ENCODE measurements at regions not wholly inside any gene's neighbourhood (a gene's known extent, or its start where the extent isn't known, plus 50 kb on each side); places are given as distances from the start of the nearest gene placed in this dataset.
"Not testable (repeated sequence)": the region's sequence is repeated elsewhere in the genome, so short reads cannot be mapped to it uniquely, and the experiment has no call there.

GRCh38 chr11:96751807-96752206 is 362.0 kb downstream of the JRKL start:
- H3K4me1 ChIP-seq (ENCODE audit: control insufficient read depth, insufficient read depth, low read length); H3K27me3 ChIP-seq (ENCODE audit: control insufficient read depth, insufficient read depth); H3K9me3 ChIP-seq (ENCODE audit: control insufficient read depth, low read length); H3K27ac ChIP-seq (ENCODE audit: low read length); ATAC-seq; intact Hi-C loops (cut with DNase I); DNase-seq; H3K4me3 ChIP-seq (ENCODE audit: low read length): not testable (repeated sequence)
- 95% methylated on average over 2 of the region's 2 CpGs for WGBS

- no peak overlapping the region for H3K27ac ChIP-seq (ENCODE audit: low read length)
- no peak overlapping the region for H3K4me3 ChIP-seq (ENCODE audit: low read length)
- intact Hi-C loops (cut with DNase I), result no loop called here
Observed at GRCh38 chr11:96752221-96752620, 362.4 kb downstream of the JRKL start.

GRCh38 chr11:96753997-96754396 is 364.2 kb downstream of the JRKL start:
- H3K4me3 ChIP-seq (ENCODE audit: low read length), result no peak overlapping the region
- no peak overlapping the region for H3K27ac ChIP-seq (ENCODE audit: low read length)
- H3K4me1 ChIP-seq (ENCODE audit: control insufficient read depth, insufficient read depth, low read length), result no peaks in the 10 kb centered on the region
- H3K27me3 ChIP-seq (ENCODE audit: control insufficient read depth, insufficient read depth), result no peaks in the 10 kb centered on the region
- ATAC-seq (no peak), DNase-seq (no peak)
- WGBS, result 58% methylated on average over 2 of the region's 2 CpGs
- no peaks in the 10 kb centered on the region for H3K9me3 ChIP-seq (ENCODE audit: control insufficient read depth, low read length)
- intact Hi-C loops (cut with DNase I), result no loop called here

More at GRCh38 chr11:96752221-96752620, 362.4 kb downstream of the JRKL start:
- no peaks in the 10 kb centered on the region for H3K9me3 ChIP-seq (ENCODE audit: control insufficient read depth, low read length)
- 62% methylated on average over 2 of the region's 2 CpGs for WGBS
- no peaks in the 10 kb centered on the region for H3K4me1 ChIP-seq (ENCODE audit: control insufficient read depth, insufficient read depth, low read length)
- DNase-seq (no peak), ATAC-seq (no peak)
- H3K27me3 ChIP-seq (ENCODE audit: control insufficient read depth, insufficient read depth), result no peaks in the 10 kb centered on the region

GRCh38 chr11:96755209-96755608 is 365.4 kb downstream of the JRKL start:
- no peak overlapping the region for H3K27ac ChIP-seq (ENCODE audit: low read length)
- no peak overlapping the region for H3K4me3 ChIP-seq (ENCODE audit: low read length)
- ATAC-seq (no peak), DNase-seq (no peak)
- no peaks in the 10 kb centered on the region for H3K9me3 ChIP-seq (ENCODE audit: control insufficient read depth, low read length)
- H3K27me3 ChIP-seq (ENCODE audit: control insufficient read depth, insufficient read depth), result no peaks in the 10 kb centered on the region
- WGBS, result 81% methylated on average over 2 of the region's 2 CpGs
- intact Hi-C loops (cut with DNase I), result no loop called here
- H3K4me1 ChIP-seq (ENCODE audit: control insufficient read depth, insufficient read depth, low read length), result no peaks in the 10 kb centered on the region

- WGBS, result 91% methylated on average over 8 of the region's 8 CpGs
- no peak overlapping the region for H3K27ac ChIP-seq (ENCODE audit: low read length)
Observed at GRCh38 chr11:96755752-96756151, 365.9 kb downstream of the JRKL start.

GRCh38 chr11:96758957-96759356 is 369.1 kb downstream of the JRKL start:
- Histone ChIP-seq H3K27me3 (ENCODE audit: control insufficient read depth, insufficient read depth) (no peaks in the 10 kb centered on the region), H3K9me3 (ENCODE audit: control insufficient read depth, low read length) (no peaks in the 10 kb centered on the region), H3K4me1 (ENCODE audit: control insufficient read depth, insufficient read depth, low read length) (no peaks in the 10 kb centered on the region), H3K4me3 (ENCODE audit: low read length) (no peak overlapping the region), H3K27ac (ENCODE audit: low read length) (no peak overlapping the region)
- WGBS, result 39% methylated on average over 1 of the region's 1 CpG
- intact Hi-C loops (cut with DNase I), result no loop called here
- ATAC-seq (no peak), DNase-seq (no peak)

More at GRCh38 chr11:96755752-96756151, 365.9 kb downstream of the JRKL start:
- Histone ChIP-seq H3K27me3 (ENCODE audit: control insufficient read depth, insufficient read depth) (no peaks in the 10 kb centered on the region), H3K9me3 (ENCODE audit: control insufficient read depth, low read length) (no peaks in the 10 kb centered on the region), H3K4me1 (ENCODE audit: control insufficient read depth, insufficient read depth, low read length) (no peaks in the 10 kb centered on the region), H3K4me3 (ENCODE audit: low read length) (no peak overlapping the region)
- intact Hi-C loops (cut with DNase I), result no loop called here
- DNase-seq (no peak), ATAC-seq (no peak)

- H3K9me3 ChIP-seq (ENCODE audit: control insufficient read depth, low read length), result no peaks in the 10 kb centered on the region
- no peak overlapping the region for H3K4me3 ChIP-seq (ENCODE audit: low read length)
- no peak for ATAC-seq
- whole genome bisulfite sequencing, result 90% methylated on average over 2 of the region's 2 CpGs
- no peak overlapping the region for H3K27ac ChIP-seq (ENCODE audit: low read length)
- intact Hi-C loops (cut with DNase I), result no loop called here
- no peaks in the 10 kb centered on the region for H3K27me3 ChIP-seq (ENCODE audit: control insufficient read depth, insufficient read depth)
- no peak for DNase-seq
- no peaks in the 10 kb centered on the region for H3K4me1 ChIP-seq (ENCODE audit: control insufficient read depth, insufficient read depth, low read length)
Observed at GRCh38 chr11:96760306-96760705, 370.5 kb downstream of the JRKL start.

GRCh38 chr11:96760815-96761214 is 371.0 kb downstream of the JRKL start:
- intact Hi-C loops (cut with DNase I), result no loop called here
- Histone ChIP-seq H3K27me3 (ENCODE audit: control insufficient read depth, insufficient read depth) (no peaks in the 10 kb centered on the region), H3K4me3 (ENCODE audit: low read length) (no peak overlapping the region), H3K27ac (ENCODE audit: low read length) (no peak overlapping the region), H3K4me1 (ENCODE audit: control insufficient read depth, insufficient read depth, low read length) (no peaks in the 10 kb centered on the region), H3K9me3 (ENCODE audit: control insufficient read depth, low read length) (no peaks in the 10 kb centered on the region)
- DNase-seq (no peak), ATAC-seq (no peak)

GRCh38 chr11:96761451-96761850 is 371.6 kb downstream of the JRKL start:
- no peaks in the 10 kb centered on the region for H3K4me1 ChIP-seq (ENCODE audit: control insufficient read depth, insufficient read depth, low read length)
- ATAC-seq (no peak), DNase-seq (no peak)
- no peaks in the 10 kb centered on the region for H3K27me3 ChIP-seq (ENCODE audit: control insufficient read depth, insufficient read depth)
- H3K4me3 ChIP-seq (ENCODE audit: low read length), result no peak overlapping the region
- H3K9me3 ChIP-seq (ENCODE audit: control insufficient read depth, low read length), result no peaks in the 10 kb centered on the region
- WGBS, result 85% methylated on average over 1 of the region's 1 CpG
- H3K27ac ChIP-seq (ENCODE audit: low read length), result no peak overlapping the region
- intact Hi-C loops (cut with DNase I), result no loop called here

- Histone ChIP-seq H3K4me1 (ENCODE audit: control insufficient read depth, insufficient read depth, low read length) (no peaks in the 10 kb centered on the region), H3K27me3 (ENCODE audit: control insufficient read depth, insufficient read depth) (no peaks in the 10 kb centered on the region), H3K27ac (ENCODE audit: low read length) (no peak overlapping the region), H3K4me3 (ENCODE audit: low read length) (no peak overlapping the region), H3K9me3 (ENCODE audit: control insufficient read depth, low read length) (no peaks in the 10 kb centered on the region)
- intact Hi-C loops (cut with DNase I), result no loop called here
- ATAC-seq, result no peak
- 78% methylated on average over 3 of the region's 3 CpGs for WGBS
- DNase-seq, result no peak
Observed at GRCh38 chr11:96763244-96763643, 373.4 kb downstream of the JRKL start.

GRCh38 chr11:96778272-96778671 is 388.5 kb downstream of the JRKL start:
- H3K4me3 ChIP-seq (ENCODE audit: low read length), result no peak overlapping the region
- no peaks in the 10 kb centered on the region for H3K9me3 ChIP-seq (ENCODE audit: control insufficient read depth, low read length)
- no peak overlapping the region for H3K27ac ChIP-seq (ENCODE audit: low read length)
- H3K4me1 ChIP-seq (ENCODE audit: control insufficient read depth, insufficient read depth, low read length), result no peaks in the 10 kb centered on the region
- DNase-seq (no peak), ATAC-seq (no peak)
- H3K27me3 ChIP-seq (ENCODE audit: control insufficient read depth, insufficient read depth), result no peaks in the 10 kb centered on the region
- intact Hi-C loops (cut with DNase I), result no loop called here

GRCh38 chr11:96779030-96779429 is 389.2 kb downstream of the JRKL start:
- intact Hi-C loops (cut with DNase I), result no loop called here
- no peaks in the 10 kb centered on the region for H3K4me1 ChIP-seq (ENCODE audit: control insufficient read depth, insufficient read depth, low read length)
- no peaks in the 10 kb centered on the region for H3K9me3 ChIP-seq (ENCODE audit: control insufficient read depth, low read length)
- ATAC-seq, result no peak
- DNase-seq, result no peak
- no peaks in the 10 kb centered on the region for H3K27me3 ChIP-seq (ENCODE audit: control insufficient read depth, insufficient read depth)
- no peak overlapping the region for H3K27ac ChIP-seq (ENCODE audit: low read length)
- H3K4me3 ChIP-seq (ENCODE audit: low read length), result no peak overlapping the region

All from right cardiac atrium (tissue), 5 donors.